Activated naive CD4-positive, alpha-beta T cell treated with Interleukin-2 at 50 U/mL for 16 hours (primary cell): ENCODE measurements at regions not wholly inside any gene's neighbourhood (a gene's known extent, or its start where the extent isn't known, plus 50 kb on each side); places are given as distances from the start of the nearest gene placed in this dataset.

Experiments used
- DNase-seq: peaks from one replicate; pipeline ENCODE4 v3.0.0-alpha.2; 2020

- no peak for DNase-seq
Measured at GRCh38 chr10:10796061-10796773, 221.5 kb upstream of the CELF2 start.

- no peak for DNase-seq
Measured at GRCh38 chr10:10796774-10797415, 220.8 kb upstream of the CELF2 start.

- no peak for DNase-seq
Measured at GRCh38 chr10:10797513-10797912, 220.2 kb upstream of the CELF2 start.

GRCh38 chr10:10798102-10798863, 219.4 kb upstream of the CELF2 start:
- DNase-seq = no peak

GRCh38 chr10:10798864-10799192, 218.8 kb upstream of the CELF2 start:
- no peak for DNase-seq

GRCh38 chr10:10800961-10801360, 216.7 kb upstream of the CELF2 start:
- DNase-seq = no peak

GRCh38 chr10:10803278-10803677, 214.4 kb upstream of the CELF2 start:
- DNase-seq = no peak

- no peak for DNase-seq
Measured at GRCh38 chr10:10804061-10804460, 213.6 kb upstream of the CELF2 start.

- no peak for DNase-seq
Measured at GRCh38 chr10:10804998-10805740, 212.5 kb upstream of the CELF2 start.

GRCh38 chr10:10807106-10807505, 210.6 kb upstream of the CELF2 start:
- no peak for DNase-seq

- no peak for DNase-seq
Measured at GRCh38 chr10:10811562-10811961, 206.1 kb upstream of the CELF2 start.

GRCh38 chr10:10813656-10814055, 204.0 kb upstream of the CELF2 start:
- no peak for DNase-seq

GRCh38 chr10:10814069-10814468, 203.6 kb upstream of the CELF2 start:
- DNase-seq = no peak

GRCh38 chr10:10816447-10816846, 201.2 kb upstream of the CELF2 start:
- no peak for DNase-seq

- no peak for DNase-seq
Measured at GRCh38 chr10:10817609-10818008, 200.1 kb upstream of the CELF2 start.

- no peak for DNase-seq
Measured at GRCh38 chr10:10818082-10818481, 199.6 kb upstream of the CELF2 start.

- no peak for DNase-seq
Measured at GRCh38 chr10:10819206-10819856, 198.3 kb upstream of the CELF2 start.

- DNase-seq = no peak
Measured at GRCh38 chr10:10821926-10822325, 195.7 kb upstream of the CELF2 start.

GRCh38 chr10:10824591-10825148, 193.0 kb upstream of the CELF2 start:
- DNase-seq = no peak

GRCh38 chr10:10826125-10826524, 191.5 kb upstream of the CELF2 start:
- DNase-seq = no peak

- DNase-seq = no peak
Measured at GRCh38 chr10:10828623-10829022, 189.0 kb upstream of the CELF2 start.

- no peak for DNase-seq
Measured at GRCh38 chr10:10829576-10829975, 188.1 kb upstream of the CELF2 start.
